GM23248 (cell line): ENCODE measurements at regions not wholly inside any gene's neighbourhood (a gene's known extent, or its start where the extent isn't known, plus 50 kb on each side); places are given as distances from the start of the nearest gene placed in this dataset.

ENCODE experiments used
- DNase-seq: peaks from one replicate; pipeline ENCODE4 v3.0.0-alpha.2; 2015
- H2AFZ ChIP-seq: fragments of 200-600 bp; sonication (generic); 2 replicates; pipeline ENCODE4 v1.6.1; 2016; ENCODE audit warnings: antibody characterized with exemption
- H3F3A ChIP-seq: fragments of 200-600 bp; sonication (generic); 2 replicates; pipeline ENCODE4 v1.6.1; 2016; ENCODE audit warnings: mild to moderate bottlenecking, antibody characterized with exemption, mixed run types; ENCODE audit not compliant: insufficient read depth
- H3K27ac ChIP-seq: fragments of 200-600 bp; sonication (generic); 2 replicates; pipeline ENCODE4 v1.5.1; 2016; ENCODE audit warnings: mild to moderate bottlenecking
- H3K27me3 ChIP-seq: fragments of 200-600 bp; sonication (generic); replicated peaks from 2 replicates; pipeline ENCODE4 v1.6.1; 2016; ENCODE audit warnings: mild to moderate bottlenecking; ENCODE audit not compliant: insufficient read depth
- H3K36me3 ChIP-seq: fragments of 200-600 bp; sonication (generic); 2 replicates; pipeline ENCODE4 v1.6.1; 2016; ENCODE audit warnings: low read depth, mild to moderate bottlenecking
- H3K4me1 ChIP-seq: fragments of 200-600 bp; sonication (generic); 2 replicates; pipeline ENCODE4 v1.6.1; 2016; ENCODE audit warnings: mild to moderate bottlenecking; ENCODE audit not compliant: insufficient read depth
- H3K4me2 ChIP-seq: fragments of 200-600 bp; sonication (generic); one replicate; pipeline ENCODE4 v1.6.1; 2016; ENCODE audit warnings: mild to moderate bottlenecking; ENCODE audit not compliant: unreplicated experiment
- H3K4me3 ChIP-seq: fragments of 200-600 bp; sonication (generic); 2 replicates; pipeline ENCODE4 v1.5.1; 2016; ENCODE audit warnings: mild to moderate bottlenecking
- H3K79me2 ChIP-seq: fragments of 200-600 bp; sonication (generic); 2 replicates; pipeline ENCODE4 v1.6.1; 2016; ENCODE audit warnings: mild to moderate bottlenecking; ENCODE audit not compliant: insufficient read depth
- H3K9ac ChIP-seq: fragments of 200-600 bp; sonication (generic); 2 replicates; pipeline ENCODE4 v1.6.1; 2016; ENCODE audit warnings: mild to moderate bottlenecking
- H3K9me2 ChIP-seq: fragments of 200-600 bp; sonication (generic); 2 replicates; pipeline ENCODE4 v1.6.1; 2016; ENCODE audit warnings: mixed run types, mild to moderate bottlenecking, moderate library complexity; ENCODE audit not compliant: insufficient read depth
- H3K9me3 ChIP-seq: fragments of 200-600 bp; sonication (generic); one replicate; pipeline ENCODE4 v1.6.1; 2017; ENCODE audit warnings: low read depth
- H4K20me1 ChIP-seq: fragments of 200-600 bp; sonication (generic); 2 replicates; pipeline ENCODE4 v1.6.0; 2016; ENCODE audit not compliant: insufficient read depth
- EZH2 ChIP-seq: fragments of 200-600 bp; sonication (generic); IDR thresholded peaks from 2 replicates; pipeline ENCODE4 v1.6.1; 2018; ENCODE audit warnings: antibody characterized with exemption, mild to moderate bottlenecking; ENCODE audit not compliant: insufficient read depth, poor library complexity, severe bottlenecking
- EZH2phosphoT487 ChIP-seq: fragments of 200-600 bp; sonication (generic); IDR thresholded peaks from 2 replicates; pipeline ENCODE4 v1.6.1; 2018; ENCODE audit warnings: antibody characterized with exemption, moderate library complexity, mild to moderate bottlenecking, low read depth; ENCODE audit not compliant: insufficient read depth
- WGBS, 2 experiments: methylation state at CpG; one replicate each; pipeline ENCODE4 v1.1.6; 2015 to 2017; ENCODE audit warnings: low lambda C conversion rate in 2 of 2, low coverage in 1 of 2; ENCODE audit errors: missing lambda C conversion rate in 2 of 2; 5-methylcytosine and 5-hydroxymethylcytosine counted together
- in situ Hi-C: fragments of 300-500 bp; cut with MboI; formaldehyde crosslinking; loops from 2 replicates; pipeline ENCODE4 v1.15.0; 2020

- H3K79me2 ChIP-seq: no peaks in the 10 kb centered on the region
- in situ Hi-C loops: no loop called here
- peaks cover 17% of the 10 kb centered on the region for H3K4me1 ChIP-seq
- H3K9me3 ChIP-seq: no peaks in the 10 kb centered on the region
- 83 to 86% methylated on average over 6 of the region's 6 CpGs for WGBS, 2 experiments
- no peaks in the 10 kb centered on the region for H3K9me2 ChIP-seq
- H4K20me1 ChIP-seq: no peaks in the 10 kb centered on the region
- H3K4me2 ChIP-seq: no peak overlapping the region
- H3K9ac ChIP-seq: no peak overlapping the region
- DNase-seq: no peak
- H3K27ac ChIP-seq: no peak overlapping the region
- H3K36me3 ChIP-seq: no peaks in the 10 kb centered on the region
- TF ChIP-seq EZH2: no peak
- no peak for TF ChIP-seq EZH2phosphoT487
- peaks cover 5% of the 10 kb centered on the region; the same call in 1 of the 2 replicates for H3F3A ChIP-seq
- no peak overlapping the region for H3K4me3 ChIP-seq
- no peak overlapping the region for H2AFZ ChIP-seq
- H3K27me3 ChIP-seq: no peaks in the 10 kb centered on the region
Measured at GRCh38 chr10:52679117-52679516, 93.5 kb downstream of the MBL2 start.

- H4K20me1 ChIP-seq: no peaks in the 10 kb centered on the region
- H3K36me3 ChIP-seq: no peaks in the 10 kb centered on the region
- no peak overlapping the region for H2AFZ ChIP-seq
- WGBS, 2 experiments: 54 to 64% methylated on average over 1 of the region's 1 CpG
- H3K9ac ChIP-seq: no peak overlapping the region
- H3K79me2 ChIP-seq: no peaks in the 10 kb centered on the region
- no peak overlapping the region for H3K4me3 ChIP-seq
- H3F3A ChIP-seq: no peaks in the 10 kb centered on the region
- H3K4me1 ChIP-seq: peaks cover 5% of the 10 kb centered on the region
- no peaks in the 10 kb centered on the region for H3K9me3 ChIP-seq
- in situ Hi-C loops: no loop called here
- TF ChIP-seq EZH2 (no peak), EZH2phosphoT487 (no peak)
- H3K27ac ChIP-seq: no peak overlapping the region
- H3K27me3 ChIP-seq: no peaks in the 10 kb centered on the region
- no peak for DNase-seq
- H3K9me2 ChIP-seq: no peaks in the 10 kb centered on the region
- H3K4me2 ChIP-seq: no peak overlapping the region
Measured at GRCh38 chr10:52682766-52683165, 89.8 kb downstream of the MBL2 start.

DNA sequence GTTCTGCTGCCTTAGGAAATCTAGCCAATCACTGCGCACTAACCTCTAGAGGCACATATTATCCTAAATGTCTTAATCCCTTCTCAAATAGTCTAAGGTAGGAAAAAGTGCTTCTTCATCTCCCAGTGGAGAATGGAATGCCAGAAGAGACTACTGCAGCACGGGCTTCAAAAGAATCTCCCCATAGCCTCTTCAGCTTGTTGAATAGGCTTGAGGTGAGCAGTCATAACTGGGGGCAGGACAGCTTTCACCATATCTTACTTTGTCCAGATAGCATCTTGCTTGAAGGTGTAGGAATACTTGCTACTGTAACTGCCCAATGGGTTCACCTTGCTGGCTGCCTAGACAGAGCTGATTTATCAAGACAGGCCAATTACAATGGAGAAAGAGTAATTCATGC, 88.8 kb downstream of the MBL2 start:
- WGBS, 2 experiments: 68 to 69% methylated on average over 2 of the region's 2 CpGs
- Histone ChIP-seq H2AFZ (no peak overlapping the region), H3K9me3 (no peaks in the 10 kb centered on the region), H3K9me2 (no peaks in the 10 kb centered on the region), H3K4me3 (no peak overlapping the region), H3K79me2 (no peaks in the 10 kb centered on the region), H3K4me1 (peaks cover 4% of the 10 kb centered on the region; the same call in 1 of the 2 replicates), H3K27ac (no peak overlapping the region), H3K36me3 (no peaks in the 10 kb centered on the region), H3K27me3 (no peaks in the 10 kb centered on the region), H3F3A (no peaks in the 10 kb centered on the region), H3K9ac (no peak overlapping the region), H4K20me1 (no peaks in the 10 kb centered on the region), H3K4me2 (no peak overlapping the region)
- no peak for TF ChIP-seq EZH2
- TF ChIP-seq EZH2phosphoT487: no peak
- no peak for DNase-seq
- in situ Hi-C loops: no loop called here

GRCh38 chr10:52688899-52689298, 83.7 kb downstream of the MBL2 start:
- Histone ChIP-seq H3K36me3 (no peaks in the 10 kb centered on the region), H3K9me3 (no peaks in the 10 kb centered on the region), H3K4me3 (no peak overlapping the region), H3K79me2 (no peaks in the 10 kb centered on the region), H3K27me3 (no peaks in the 10 kb centered on the region), H4K20me1 (no peaks in the 10 kb centered on the region), H3F3A (no peaks in the 10 kb centered on the region), H3K4me2 (no peak overlapping the region), H3K27ac (no peak overlapping the region), H3K9ac (no peak overlapping the region), H2AFZ (no peak overlapping the region), H3K9me2 (no peaks in the 10 kb centered on the region), H3K4me1 (no peaks in the 10 kb centered on the region)
- no peak for DNase-seq
- WGBS, 2 experiments: 80 to 87% methylated on average over 6 of the region's 6 CpGs
- in situ Hi-C loops: no loop called here
- TF ChIP-seq EZH2 (no peak), EZH2phosphoT487 (no peak)

DNA sequence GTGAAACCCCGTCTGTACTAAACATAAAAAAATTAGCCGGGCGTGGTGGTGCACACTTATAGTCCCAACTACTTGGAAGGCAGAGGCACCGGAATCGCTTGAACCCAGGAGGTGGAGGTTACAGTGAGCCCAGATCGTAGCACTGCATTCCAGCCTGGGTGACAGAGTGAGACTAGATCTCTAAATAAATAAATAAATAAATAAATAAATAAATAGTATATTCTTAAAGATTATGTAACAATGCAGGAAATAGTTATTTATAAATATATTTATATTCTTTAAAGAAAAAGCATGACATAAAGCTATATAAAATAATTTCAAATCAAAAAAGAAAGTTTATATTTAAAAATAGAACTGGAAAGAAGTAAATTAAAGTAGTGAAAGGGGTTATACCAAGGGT, 76.4 kb downstream of the MBL2 start:
- no peak overlapping the region for H3K4me2 ChIP-seq
- H3K4me1 ChIP-seq: no peaks in the 10 kb centered on the region
- H3K27ac ChIP-seq: no peak overlapping the region
- H3K9ac ChIP-seq: no peak overlapping the region
- in situ Hi-C loops: no loop called here
- TF ChIP-seq EZH2phosphoT487 (no peak), EZH2 (no peak)
- H2AFZ ChIP-seq: no peak overlapping the region
- no peaks in the 10 kb centered on the region for H3K36me3 ChIP-seq
- H3K9me3 ChIP-seq: no peaks in the 10 kb centered on the region
- no peaks in the 10 kb centered on the region for H3K9me2 ChIP-seq
- H3K27me3 ChIP-seq: no peaks in the 10 kb centered on the region
- no peaks in the 10 kb centered on the region for H3F3A ChIP-seq
- 90 to 92% methylated on average over 6 of the region's 6 CpGs for WGBS, 2 experiments
- no peaks in the 10 kb centered on the region for H3K79me2 ChIP-seq
- DNase-seq: no peak
- no peak overlapping the region for H3K4me3 ChIP-seq
- no peaks in the 10 kb centered on the region for H4K20me1 ChIP-seq
